ENCODE measurements at regions not wholly inside any gene's neighbourhood (a gene's known extent, or its start where the extent isn't known, plus 50 kb on each side); places are given as distances from the start of the nearest gene placed in this dataset.
"Not testable (repeated sequence)": the region's sequence is repeated elsewhere in the genome, so short reads cannot be mapped to it uniquely, and the experiment has no call there.

DNA sequence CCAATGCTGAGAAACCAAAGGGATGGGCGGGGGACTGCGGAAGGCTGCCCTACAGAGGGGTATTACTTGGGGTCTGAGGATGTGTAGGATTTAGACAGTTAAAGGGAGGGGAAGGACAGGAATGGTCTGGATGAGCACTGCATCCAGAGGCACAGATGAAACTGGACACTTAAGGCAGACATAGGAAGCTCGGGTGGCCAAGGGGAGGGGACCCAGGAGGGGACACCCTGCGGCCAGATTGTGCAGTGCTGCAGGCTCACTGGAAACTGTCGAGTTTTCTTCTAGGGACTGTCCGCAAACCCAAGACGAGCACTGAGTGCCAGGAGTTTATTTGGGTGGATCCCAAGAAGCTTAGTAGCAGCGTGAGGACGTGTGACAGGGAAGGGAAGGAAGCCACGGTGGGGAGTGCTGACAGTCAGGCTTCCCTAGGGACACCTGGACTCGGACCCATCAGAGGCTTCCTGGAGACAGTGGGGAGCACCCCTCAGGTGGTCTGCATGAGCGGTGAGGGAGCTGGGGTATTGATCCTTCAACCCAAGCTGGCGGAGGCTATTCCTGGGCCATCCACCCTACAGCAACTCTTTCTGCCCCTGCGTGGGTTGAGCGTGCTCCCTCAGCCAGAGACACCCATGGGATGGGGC, 278.7 kb downstream of the FOXL1 start:
- H3K9me3 ChIP-seq (ENCODE audit: control insufficient read depth in 1 of 2, low read length in 2 of 2): no peaks in the 10 kb centered on the region
- Mint-ChIP-seq H3K4me3 (no peak overlapping the region), H3K27ac (no peak overlapping the region), H3K27me3 (peaks cover 2% of the 10 kb centered on the region in 2 donors), H3K36me3 (no peaks in the 10 kb centered on the region), H3K4me1 (no peaks in the 10 kb centered on the region), H3K9me3 (peaks cover 0 to 4% (median 0%) of the 10 kb centered on the region in 8 donors)
- ChIA-PET CTCF (ENCODE audit: partially characterized antibody) (no interaction called here), POLR2A (ENCODE audit: partially characterized antibody) (no interaction called here)
- intact Hi-C loops (cut with micrococcal nuclease): no loop called here
- H3K36me3 ChIP-seq (ENCODE audit: insufficient read depth, low read length): no peaks in the 10 kb centered on the region
- H3K4me3 ChIP-seq (ENCODE audit: low read length in 2 of 2): no peak overlapping the region
- no peak for DNase-seq
- no peaks in the 10 kb centered on the region for H3K27me3 ChIP-seq (ENCODE audit: insufficient read depth, low read length)
- H3K27ac ChIP-seq (ENCODE audit: low read depth, low read length): no peak overlapping the region
- no peaks in the 10 kb centered on the region for H3K4me1 ChIP-seq (ENCODE audit: insufficient read depth, low read length)

GRCh38 chr16:86857807-86858206, 279.5 kb downstream of the FOXL1 start:
- Mint-ChIP-seq H3K27ac (no peak overlapping the region), H3K4me3 (no peak overlapping the region), H3K9me3 (peaks cover 0 to 4% (median 0%) of the 10 kb centered on the region in 8 donors), H3K36me3 (no peaks in the 10 kb centered on the region), H3K4me1 (no peaks in the 10 kb centered on the region), H3K27me3 (peaks cover 2% of the 10 kb centered on the region in 2 donors)
- no peak overlapping the region for H3K27ac ChIP-seq (ENCODE audit: low read depth, low read length)
- POLR2A ChIA-PET (ENCODE audit: partially characterized antibody): no interaction called here
- no peak overlapping the region for H3K4me3 ChIP-seq (ENCODE audit: low read length in 2 of 2)
- H3K4me1 ChIP-seq (ENCODE audit: insufficient read depth, low read length): no peaks in the 10 kb centered on the region
- no peaks in the 10 kb centered on the region for H3K36me3 ChIP-seq (ENCODE audit: insufficient read depth, low read length)
- H3K9me3 ChIP-seq (ENCODE audit: control insufficient read depth in 1 of 2, low read length in 2 of 2): no peaks in the 10 kb centered on the region
- no peak for DNase-seq
- no peaks in the 10 kb centered on the region for H3K27me3 ChIP-seq (ENCODE audit: insufficient read depth, low read length)
- CTCF ChIA-PET (ENCODE audit: partially characterized antibody): no interaction called here
- intact Hi-C loops (cut with micrococcal nuclease): no loop called here

GRCh38 chr16:86858501-86858900, 280.2 kb downstream of the FOXL1 start:
- peaks cover 0 to 4% (median 0%) of the 10 kb centered on the region in 8 donors for H3K9me3 Mint-ChIP-seq
- no peaks in the 10 kb centered on the region for H3K4me1 Mint-ChIP-seq
- no peak overlapping the region for H3K4me3 Mint-ChIP-seq
- POLR2A ChIA-PET (ENCODE audit: partially characterized antibody): no interaction called here
- Histone ChIP-seq H3K4me1 (ENCODE audit: insufficient read depth, low read length) (no peaks in the 10 kb centered on the region), H3K27ac (ENCODE audit: low read depth, low read length) (no peak overlapping the region), H3K27me3 (ENCODE audit: insufficient read depth, low read length) (no peaks in the 10 kb centered on the region), H3K4me3 (ENCODE audit: low read length in 2 of 2) (no peak overlapping the region), H3K9me3 (ENCODE audit: control insufficient read depth in 1 of 2, low read length in 2 of 2) (no peaks in the 10 kb centered on the region), H3K36me3 (ENCODE audit: insufficient read depth, low read length) (no peaks in the 10 kb centered on the region)
- no peak for DNase-seq
- no peak overlapping the region for H3K27ac Mint-ChIP-seq
- intact Hi-C loops (cut with micrococcal nuclease): no loop called here
- H3K27me3 Mint-ChIP-seq: peaks cover 2% of the 10 kb centered on the region in 2 donors
- CTCF ChIA-PET (ENCODE audit: partially characterized antibody): no interaction called here
- H3K36me3 Mint-ChIP-seq: no peaks in the 10 kb centered on the region

GRCh38 chr16:86861270-86861858, 283.0 kb downstream of the FOXL1 start:
- H3K27me3 Mint-ChIP-seq; H3K27ac ChIP-seq (ENCODE audit: low read depth, low read length); intact Hi-C loops (cut with micrococcal nuclease); H3K4me1 Mint-ChIP-seq; H3K27me3 ChIP-seq (ENCODE audit: insufficient read depth, low read length); H3K9me3 ChIP-seq (ENCODE audit: control insufficient read depth in 1 of 2, low read length in 2 of 2); CTCF ChIA-PET (ENCODE audit: partially characterized antibody); H3K9me3 Mint-ChIP-seq; H3K36me3 Mint-ChIP-seq; H3K36me3 ChIP-seq (ENCODE audit: insufficient read depth, low read length); H3K4me1 ChIP-seq (ENCODE audit: insufficient read depth, low read length); DNase-seq; H3K4me3 Mint-ChIP-seq; POLR2A ChIA-PET (ENCODE audit: partially characterized antibody); H3K4me3 ChIP-seq (ENCODE audit: low read length in 2 of 2); H3K27ac Mint-ChIP-seq: not testable (repeated sequence)

- H3K27me3 ChIP-seq (ENCODE audit: insufficient read depth, low read length): no peaks in the 10 kb centered on the region
- no peaks in the 10 kb centered on the region for H3K4me1 ChIP-seq (ENCODE audit: insufficient read depth, low read length)
- DNase-seq: no peak
- Mint-ChIP-seq H3K27ac (no peak overlapping the region), H3K36me3 (no peaks in the 10 kb centered on the region), H3K27me3 (peaks cover 0 to 3% of the 10 kb centered on the region in 2 donors), H3K9me3 (peaks cover 0 to 6% (median 0%) of the 10 kb centered on the region in 8 donors), H3K4me1 (no peaks in the 10 kb centered on the region), H3K4me3 (no peak overlapping the region)
- no peaks in the 10 kb centered on the region for H3K36me3 ChIP-seq (ENCODE audit: insufficient read depth, low read length)
- CTCF ChIA-PET (ENCODE audit: partially characterized antibody): no interaction called here
- no peaks in the 10 kb centered on the region for H3K9me3 ChIP-seq (ENCODE audit: control insufficient read depth in 1 of 2, low read length in 2 of 2)
- H3K27ac ChIP-seq (ENCODE audit: low read depth, low read length): no peak overlapping the region
- POLR2A ChIA-PET (ENCODE audit: partially characterized antibody): no interaction called here
- intact Hi-C loops (cut with micrococcal nuclease): no loop called here
- H3K4me3 ChIP-seq (ENCODE audit: low read length in 2 of 2): no peak overlapping the region
Observed at GRCh38 chr16:86862595-86863280, 284.4 kb downstream of the FOXL1 start.

DNA sequence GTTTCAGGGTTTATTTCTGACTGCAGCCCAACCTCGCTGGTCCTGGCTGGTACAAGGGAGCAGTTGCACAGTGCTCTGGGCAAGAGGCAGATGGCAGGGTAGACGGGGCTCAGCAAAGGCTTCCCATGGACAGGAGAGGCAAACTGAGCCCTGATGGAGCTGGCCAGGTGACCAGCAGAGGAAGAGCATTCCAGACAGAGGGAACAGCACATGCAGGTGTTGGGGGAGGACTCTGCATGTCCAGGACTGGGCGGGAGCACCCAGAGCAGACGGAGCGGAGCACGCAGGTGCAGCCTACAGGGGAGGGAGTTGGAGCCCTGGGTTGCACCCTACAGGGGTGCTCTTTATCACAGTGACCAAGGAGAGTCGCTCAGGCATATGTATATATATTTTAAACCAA, 285.3 kb downstream of the FOXL1 start:
- ChIA-PET POLR2A (ENCODE audit: partially characterized antibody) (no interaction called here), CTCF (ENCODE audit: partially characterized antibody) (no interaction called here)
- Histone ChIP-seq H3K4me1 (ENCODE audit: insufficient read depth, low read length) (no peaks in the 10 kb centered on the region), H3K27me3 (ENCODE audit: insufficient read depth, low read length) (no peaks in the 10 kb centered on the region), H3K27ac (ENCODE audit: low read depth, low read length) (no peak overlapping the region), H3K9me3 (ENCODE audit: control insufficient read depth in 1 of 2, low read length in 2 of 2) (no peaks in the 10 kb centered on the region), H3K36me3 (ENCODE audit: insufficient read depth, low read length) (no peaks in the 10 kb centered on the region), H3K4me3 (ENCODE audit: low read length in 2 of 2) (no peak overlapping the region)
- DNase-seq: no peak
- Mint-ChIP-seq H3K27me3 (peaks cover 2 to 3% of the 10 kb centered on the region in 2 donors), H3K4me3 (no peak overlapping the region), H3K27ac (no peak overlapping the region), H3K36me3 (no peaks in the 10 kb centered on the region), H3K9me3 (peaks cover 0 to 6% (median under 1%) of the 10 kb centered on the region in 8 donors), H3K4me1 (no peaks in the 10 kb centered on the region)
- intact Hi-C loops (cut with micrococcal nuclease): no loop called here

DNA sequence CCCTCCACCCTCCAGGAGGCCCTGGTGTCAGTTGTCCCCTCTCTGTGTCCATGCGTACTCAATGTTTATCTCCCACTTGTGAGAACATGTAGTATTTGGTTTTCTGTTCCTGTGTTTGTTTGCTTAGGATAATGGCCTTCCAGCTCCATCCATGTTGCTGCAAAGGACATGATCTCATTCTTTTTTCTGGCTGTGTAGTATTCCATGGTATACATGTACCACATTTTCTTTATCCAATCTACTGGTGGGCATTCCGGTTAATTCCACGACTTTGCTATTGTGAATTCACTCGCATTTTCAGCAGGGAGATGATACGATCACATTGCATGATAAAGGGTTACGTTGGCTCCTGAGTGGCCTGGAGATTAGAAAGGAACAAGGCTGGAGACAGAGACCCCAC, 286.2 kb downstream of the FOXL1 start:
- Histone ChIP-seq H3K4me1 (ENCODE audit: insufficient read depth, low read length) (no peaks in the 10 kb centered on the region), H3K36me3 (ENCODE audit: insufficient read depth, low read length) (no peaks in the 10 kb centered on the region), H3K27ac (ENCODE audit: low read depth, low read length) (no peak overlapping the region), H3K4me3 (ENCODE audit: low read length in 2 of 2) (no peak overlapping the region), H3K27me3 (ENCODE audit: insufficient read depth, low read length) (no peaks in the 10 kb centered on the region), H3K9me3 (ENCODE audit: control insufficient read depth in 1 of 2, low read length in 2 of 2) (no peaks in the 10 kb centered on the region)
- no peak overlapping the region for H3K27ac Mint-ChIP-seq
- H3K36me3 Mint-ChIP-seq: no peaks in the 10 kb centered on the region
- peaks cover 2 to 3% of the 10 kb centered on the region in 2 donors for H3K27me3 Mint-ChIP-seq
- intact Hi-C loops (cut with micrococcal nuclease): no loop called here
- H3K4me3 Mint-ChIP-seq: no peak overlapping the region
- H3K4me1 Mint-ChIP-seq: no peaks in the 10 kb centered on the region
- DNase-seq: no peak
- peaks cover 0 to 6% (median under 1%) of the 10 kb centered on the region in 8 donors for H3K9me3 Mint-ChIP-seq
- ChIA-PET POLR2A (ENCODE audit: partially characterized antibody) (no interaction called here), CTCF (ENCODE audit: partially characterized antibody) (no interaction called here)

Measured in CD4-positive, alpha-beta memory T cell (primary cell).